ENCODE measurements at regions not wholly inside any gene's neighbourhood (a gene's known extent, or its start where the extent isn't known, plus 50 kb on each side); places are given as distances from the start of the nearest gene placed in this dataset.

DNA sequence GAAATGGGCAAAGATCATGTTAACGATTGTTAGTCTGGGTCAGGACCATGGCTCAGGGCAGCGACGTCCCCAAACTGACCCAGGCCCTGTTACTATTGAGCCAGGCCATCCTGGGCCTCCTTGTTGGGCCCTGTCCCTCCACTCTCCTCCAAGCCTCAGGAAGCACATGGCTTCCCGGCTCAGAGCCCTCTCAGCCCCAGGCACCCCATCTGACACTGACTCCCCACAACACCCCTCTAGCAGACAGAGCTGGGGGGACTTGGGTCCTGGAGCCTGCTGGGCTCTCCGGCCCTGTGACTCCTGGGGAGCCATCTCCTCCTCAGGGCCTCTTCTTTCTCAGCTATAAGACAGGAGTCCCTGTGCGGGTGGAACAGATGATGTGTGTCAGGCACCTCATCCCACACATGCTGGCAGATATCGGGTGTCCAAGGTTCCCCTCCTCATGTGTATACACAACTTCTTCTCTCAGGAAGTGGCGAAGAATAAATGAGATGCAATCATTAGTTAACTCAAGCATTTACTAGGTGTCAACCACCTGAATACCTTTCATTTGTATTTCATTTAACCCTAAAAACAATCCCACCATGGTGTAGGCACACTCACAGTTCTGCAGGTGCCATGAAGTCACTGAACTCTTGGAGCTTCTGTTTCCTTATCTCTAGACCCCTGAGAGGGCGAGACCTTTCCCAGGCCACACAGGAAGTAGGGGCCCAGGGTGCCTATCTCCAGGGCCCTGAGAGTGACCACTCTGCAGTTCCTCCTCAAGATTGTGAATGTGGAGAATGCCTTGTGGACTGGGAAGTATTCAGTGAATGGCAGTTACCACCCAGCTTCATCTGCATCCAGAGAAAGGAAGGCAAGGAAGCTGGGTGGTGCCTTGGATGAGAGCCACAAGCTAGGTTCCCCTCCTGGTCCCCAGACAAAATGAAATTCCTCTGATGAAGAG, 282.5 kb upstream of the TLE3 start:
- TF ChIP-seq, protein P1, sequence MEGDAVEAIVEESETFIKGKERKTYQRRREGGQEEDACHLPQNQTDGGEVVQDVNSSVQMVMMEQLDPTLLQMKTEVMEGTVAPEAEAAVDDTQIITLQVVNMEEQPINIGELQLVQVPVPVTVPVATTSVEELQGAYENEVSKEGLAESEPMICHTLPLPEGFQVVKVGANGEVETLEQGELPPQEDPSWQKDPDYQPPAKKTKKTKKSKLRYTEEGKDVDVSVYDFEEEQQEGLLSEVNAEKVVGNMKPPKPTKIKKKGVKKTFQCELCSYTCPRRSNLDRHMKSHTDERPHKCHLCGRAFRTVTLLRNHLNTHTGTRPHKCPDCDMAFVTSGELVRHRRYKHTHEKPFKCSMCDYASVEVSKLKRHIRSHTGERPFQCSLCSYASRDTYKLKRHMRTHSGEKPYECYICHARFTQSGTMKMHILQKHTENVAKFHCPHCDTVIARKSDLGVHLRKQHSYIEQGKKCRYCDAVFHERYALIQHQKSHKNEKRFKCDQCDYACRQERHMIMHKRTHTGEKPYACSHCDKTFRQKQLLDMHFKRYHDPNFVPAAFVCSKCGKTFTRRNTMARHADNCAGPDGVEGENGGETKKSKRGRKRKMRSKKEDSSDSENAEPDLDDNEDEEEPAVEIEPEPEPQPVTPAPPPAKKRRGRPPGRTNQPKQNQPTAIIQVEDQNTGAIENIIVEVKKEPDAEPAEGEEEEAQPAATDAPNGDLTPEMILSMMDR (IDR thresholded peaks at IDR 0.05), result no peak
- TF ChIP-seq POLR2A (IDR thresholded peaks at IDR 0.05), result no peak
